ENCODE measurements at regions not wholly inside any gene's neighbourhood (a gene's known extent, or its start where the extent isn't known, plus 50 kb on each side); places are given as distances from the start of the nearest gene placed in this dataset.
"Not testable (repeated sequence)": the region's sequence is repeated elsewhere in the genome, so short reads cannot be mapped to it uniquely, and the experiment has no call there.

- WGBS, 2 donors: 75 to 84% methylated on average over 3 of the region's 3 CpGs
Measured at GRCh38 chr16:61105544-61105943, 930.7 kb downstream of the CDH8 start.

GRCh38 chr16:61098505-61098904, 937.7 kb downstream of the CDH8 start:
- Histone ChIP-seq H3K27ac (no peak overlapping the region), H3K36me3 (no peaks in the 10 kb centered on the region), H3K4me3 (replicated peaks in 1 of 3) (no peak overlapping the region), H3K9me3 (no peaks in the 10 kb centered on the region), H3K27me3 (no peaks in the 10 kb centered on the region), H3K4me1 (no peaks in the 10 kb centered on the region)
- WGBS, 2 donors: 83 to 87% methylated on average over 2 of the region's 2 CpGs
- no peak for TF ChIP-seq POLR2A (IDR thresholded peaks at IDR 0.05)
- no peak for TF ChIP-seq CTCF (IDR thresholded peaks at IDR 0.05)
- intact Hi-C loops (cut with DNase I): no loop called here
- no peak for DNase-seq

More at GRCh38 chr16:61105544-61105943, 930.7 kb downstream of the CDH8 start:
- Histone ChIP-seq H3K36me3 (no peaks in the 10 kb centered on the region), H3K9me3 (no peaks in the 10 kb centered on the region), H3K4me1 (no peaks in the 10 kb centered on the region), H3K27me3 (no peaks in the 10 kb centered on the region), H3K4me3 (replicated peaks in 1 of 3) (no peak overlapping the region), H3K27ac (no peak overlapping the region)
- intact Hi-C loops (cut with DNase I): no loop called here
- no peak for TF ChIP-seq CTCF (IDR thresholded peaks at IDR 0.05)
- no peak for TF ChIP-seq POLR2A (IDR thresholded peaks at IDR 0.05)
- DNase-seq: no peak

GRCh38 chr16:61091300-61091699, 944.9 kb downstream of the CDH8 start:
- H3K27ac ChIP-seq; H3K4me1 ChIP-seq; H3K36me3 ChIP-seq; H3K27me3 ChIP-seq; H3K4me3 ChIP-seq (replicated peaks in 1 of 3); DNase-seq; H3K9me3 ChIP-seq; intact Hi-C loops (cut with DNase I): not testable (repeated sequence)
- 96 to 97% methylated on average over 7 of the region's 7 CpGs for WGBS, 2 donors

- Histone ChIP-seq H3K9me3 (no peaks in the 10 kb centered on the region), H3K4me3 (replicated peaks in 1 of 3) (no peak overlapping the region), H3K27ac (no peak overlapping the region), H3K4me1 (no peaks in the 10 kb centered on the region), H3K27me3 (no peaks in the 10 kb centered on the region), H3K36me3 (no peaks in the 10 kb centered on the region)
- TF ChIP-seq POLR2A (IDR thresholded peaks at IDR 0.05) (no peak), CTCF (IDR thresholded peaks at IDR 0.05) (no peak)
- intact Hi-C loops (cut with DNase I): no loop called here
- DNase-seq: no peak
- 72 to 81% methylated on average over 1 of the region's 1 CpG for WGBS, 2 donors
Measured at GRCh38 chr16:61083711-61084110, 952.5 kb downstream of the CDH8 start.

GRCh38 chr16:61074324-61074723, 961.9 kb downstream of the CDH8 start:
- Histone ChIP-seq H3K4me1 (no peaks in the 10 kb centered on the region), H3K9me3 (no peaks in the 10 kb centered on the region), H3K27me3 (no peaks in the 10 kb centered on the region), H3K27ac (no peak overlapping the region), H3K4me3 (replicated peaks in 1 of 3) (no peak overlapping the region), H3K36me3 (no peaks in the 10 kb centered on the region)
- no peak for DNase-seq
- WGBS, 2 donors: 89 to 92% methylated on average over 2 of the region's 2 CpGs
- TF ChIP-seq CTCF (IDR thresholded peaks at IDR 0.05): no peak
- no peak for TF ChIP-seq POLR2A (IDR thresholded peaks at IDR 0.05)
- intact Hi-C loops (cut with DNase I): no loop called here

GRCh38 chr16:61057635-61058034, 978.6 kb downstream of the CDH8 start:
- intact Hi-C loops (cut with DNase I): no loop called here
- no peak for DNase-seq
- Histone ChIP-seq H3K4me3 (replicated peaks in 1 of 3) (no peak overlapping the region), H3K27me3 (no peaks in the 10 kb centered on the region), H3K27ac (no peak overlapping the region), H3K9me3 (no peaks in the 10 kb centered on the region), H3K4me1 (no peaks in the 10 kb centered on the region), H3K36me3 (no peaks in the 10 kb centered on the region)
- TF ChIP-seq POLR2A (IDR thresholded peaks at IDR 0.05) (no peak), CTCF (IDR thresholded peaks at IDR 0.05) (no peak)
- 88% methylated on average over 1 of the region's 1 CpG for WGBS, 2 donors
